GM18519 (cell line): ENCODE measurements at regions not wholly inside any gene's neighbourhood (a gene's known extent, or its start where the extent isn't known, plus 50 kb on each side); places are given as distances from the start of the nearest gene placed in this dataset.
"Not testable (repeated sequence)": the region's sequence is repeated elsewhere in the genome, so short reads cannot be mapped to it uniquely, and the experiment has no call there.

Experiments used
- ATAC-seq: cut with Tn5 transposase; IDR thresholded peaks from one replicate; pipeline ENCODE4 v1.9.1; 2021; ENCODE audit warnings: mild to moderate bottlenecking, moderate library complexity; ENCODE audit not compliant: unreplicated experiment, low FRiP score

DNA sequence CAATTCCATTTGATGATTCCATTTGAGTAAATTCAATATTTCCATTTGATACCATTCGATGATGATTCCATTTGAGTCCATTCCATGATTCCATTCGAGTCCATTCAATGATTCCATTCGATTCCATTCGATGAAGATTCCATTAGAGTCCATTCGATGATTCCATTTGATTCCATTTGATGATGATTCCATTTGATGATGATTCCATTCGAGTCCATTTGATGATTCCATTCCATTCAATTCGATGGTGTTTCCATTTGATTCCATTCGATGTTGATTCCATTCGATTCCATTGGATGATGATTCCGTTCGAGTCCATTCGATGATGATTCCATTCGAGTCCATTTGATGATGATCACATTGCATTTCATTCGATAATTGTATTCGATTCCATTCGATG, 1095.2 kb downstream of the RPIA start:
- ATAC-seq, result not testable (repeated sequence)

DNA sequence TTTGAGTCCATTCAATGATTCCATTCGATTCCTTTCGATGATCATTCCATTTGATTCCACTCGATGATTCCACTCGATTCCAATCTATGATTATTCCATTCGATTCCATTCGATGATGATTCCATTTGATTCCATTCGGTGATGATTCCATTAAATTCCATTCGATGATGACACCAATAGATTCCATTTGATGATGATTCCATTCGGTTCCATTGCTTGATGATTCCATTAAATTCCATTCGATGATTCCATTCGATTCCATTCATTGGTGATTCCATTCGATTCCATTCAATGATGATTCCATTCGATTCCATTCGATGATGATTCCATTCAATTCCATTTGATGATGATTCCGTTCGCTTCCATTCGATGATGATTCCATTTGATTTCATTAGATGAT, 1104.1 kb downstream of the RPIA start:
- ATAC-seq, result not testable (repeated sequence)

DNA sequence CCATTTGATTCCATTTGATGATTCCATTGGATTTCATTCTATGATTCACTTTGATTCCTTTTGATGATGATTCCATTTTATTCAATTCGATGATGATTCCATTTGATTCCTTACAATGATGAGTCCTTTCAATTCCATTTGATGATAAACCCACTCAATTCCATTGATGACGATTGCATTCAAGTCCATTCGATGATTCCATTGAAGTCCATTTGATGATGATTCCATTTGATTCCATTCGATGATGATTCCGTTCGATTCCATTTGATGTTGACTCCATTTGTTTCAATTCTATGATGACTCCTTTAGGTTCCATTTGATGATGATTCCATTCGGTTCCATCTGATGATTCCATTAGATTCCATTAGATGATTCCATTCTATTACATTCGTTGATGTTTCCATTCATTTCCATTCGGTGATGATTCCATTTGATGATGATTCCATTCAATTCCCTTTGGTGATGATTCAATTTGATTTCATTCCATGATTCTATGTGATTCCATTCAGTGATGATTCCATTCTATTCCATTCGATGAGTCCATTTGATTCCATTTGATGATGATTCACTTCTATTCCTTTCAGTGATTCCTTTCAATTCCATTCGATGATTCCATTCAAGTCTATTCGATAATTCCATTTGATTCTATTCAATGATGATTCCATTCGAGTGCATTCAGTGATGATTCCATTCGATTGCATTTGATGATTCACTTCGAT, 1106.0 kb downstream of the RPIA start:
- no peak for ATAC-seq

DNA sequence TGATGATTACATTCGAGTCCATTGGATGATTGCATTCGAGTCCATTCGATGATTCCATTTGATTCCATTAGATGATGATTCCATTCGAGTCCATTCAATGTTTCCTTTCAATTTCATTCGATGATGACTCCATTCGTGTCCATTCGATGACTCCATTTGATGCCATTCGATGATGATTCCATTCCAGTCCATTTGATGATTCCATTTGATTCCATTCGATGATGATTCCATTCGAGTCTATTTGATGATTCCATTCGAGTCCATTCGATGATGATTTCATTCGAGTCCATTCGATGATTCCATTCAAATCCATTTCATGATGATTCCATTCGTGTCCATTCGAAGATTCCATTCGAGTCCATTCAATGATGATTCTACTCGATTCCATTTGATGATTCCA, 1109.7 kb downstream of the RPIA start:
- ATAC-seq, result not testable (repeated sequence)

DNA sequence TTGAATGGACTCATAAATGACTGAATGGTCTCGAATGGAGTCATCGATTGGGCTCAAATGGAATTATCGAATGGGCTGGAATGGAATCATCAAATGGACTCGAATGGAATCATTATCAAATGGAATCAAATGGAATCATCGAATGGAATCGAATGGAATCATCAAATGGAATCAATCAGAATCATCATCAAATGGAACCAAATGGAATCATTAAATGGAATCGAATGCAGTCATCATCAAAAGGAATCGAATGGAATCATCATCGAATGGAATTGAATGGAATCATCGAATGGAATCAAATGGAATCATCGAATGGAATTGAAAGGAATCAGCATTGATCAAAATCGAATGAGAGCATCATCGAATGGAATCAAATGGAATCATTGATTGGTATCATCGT, 1114.9 kb downstream of the RPIA start:
- not testable (repeated sequence) for ATAC-seq

DNA sequence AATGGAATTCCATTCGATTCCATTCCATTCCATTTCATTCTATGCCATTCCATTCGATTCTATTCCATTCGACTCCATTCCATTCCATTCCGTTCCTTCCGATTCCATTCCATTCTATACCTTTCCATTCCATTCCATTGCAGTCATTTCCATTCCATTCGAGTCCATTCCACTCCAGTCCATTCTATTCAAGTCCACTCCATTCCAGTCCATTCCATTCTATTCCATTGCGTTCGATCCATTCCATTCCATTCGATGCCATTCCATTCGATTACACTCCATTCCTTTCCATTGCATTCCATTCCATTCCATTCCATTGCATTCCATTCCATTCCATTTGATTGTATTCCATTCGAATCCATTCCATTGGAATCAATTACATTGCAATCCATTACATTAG, 1119.8 kb downstream of the RPIA start:
- ATAC-seq, result no peak

DNA sequence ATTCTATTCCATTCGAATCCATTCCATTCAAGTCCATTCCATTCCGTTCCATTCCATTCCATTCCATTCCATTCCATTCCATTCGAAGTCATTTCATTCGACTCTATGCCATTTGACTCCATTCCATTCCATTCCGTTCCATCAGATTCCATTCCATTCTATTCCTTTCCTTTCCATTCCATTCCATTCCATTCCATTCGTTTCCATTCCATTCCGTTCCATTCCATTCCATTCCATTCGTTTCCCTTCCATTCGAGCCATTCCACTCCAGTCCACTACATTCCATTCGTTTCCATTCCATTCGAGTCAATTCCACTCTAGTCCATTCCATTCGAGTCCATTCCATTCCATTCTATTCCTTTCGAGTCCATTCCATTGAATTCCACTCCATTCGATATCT, 1120.4 kb downstream of the RPIA start:
- ATAC-seq, result not testable (repeated sequence)

DNA sequence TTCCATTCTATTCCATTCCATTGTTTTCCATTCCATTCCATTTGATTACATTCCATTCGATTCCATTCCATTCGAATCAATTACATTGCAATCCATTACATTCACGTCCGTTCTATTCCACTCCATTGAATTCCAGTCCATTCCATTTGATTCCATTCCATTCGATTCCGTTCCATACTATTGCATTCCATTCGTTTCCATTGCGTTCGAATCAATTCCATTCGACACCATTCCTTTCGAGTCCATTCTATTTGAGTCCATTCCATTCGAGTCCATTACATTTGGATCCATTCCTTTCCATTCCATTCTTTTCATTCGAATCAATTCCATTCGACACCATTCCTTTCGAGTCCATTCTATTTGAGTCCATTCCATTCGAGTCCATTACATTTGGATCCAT, 1122.9 kb downstream of the RPIA start:
- not testable (repeated sequence) for ATAC-seq

DNA sequence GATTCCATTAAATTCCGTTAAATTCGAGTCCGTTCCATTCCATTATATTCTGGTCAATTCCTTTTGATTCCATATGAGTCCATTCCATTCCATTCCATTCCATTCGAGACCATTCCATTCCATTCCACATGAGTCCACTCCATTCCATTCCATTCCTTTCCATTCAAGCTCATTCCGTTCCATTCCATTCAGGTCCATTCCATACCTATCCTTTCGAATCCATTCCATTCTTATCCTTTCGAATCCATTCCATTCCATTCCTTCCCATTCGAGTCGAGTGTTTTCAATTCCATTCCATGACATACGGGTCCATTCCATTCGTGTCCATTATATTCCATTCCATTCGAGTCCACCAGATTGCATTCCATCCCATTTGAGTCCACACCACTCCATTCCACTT, 1127.4 kb downstream of the RPIA start:
- no peak for ATAC-seq

DNA sequence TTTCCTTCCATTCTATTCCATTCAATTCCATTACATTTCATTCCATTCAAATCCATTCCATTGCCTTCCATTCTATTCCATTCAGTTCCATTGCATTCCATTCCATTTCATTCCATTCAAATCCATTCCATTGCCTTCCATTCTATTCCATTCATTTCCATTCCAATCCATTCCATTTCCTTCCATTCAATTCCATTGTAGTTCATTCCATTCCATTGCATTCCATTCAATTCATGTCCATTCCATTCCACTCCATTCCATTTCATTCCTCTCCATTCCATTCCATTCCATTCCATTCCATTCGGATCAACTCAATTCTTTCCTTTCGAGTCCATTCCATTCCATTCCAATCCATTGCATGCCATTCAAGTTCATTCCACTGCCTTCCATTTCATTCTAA, 1128.3 kb downstream of the RPIA start:
- ATAC-seq, result no peak

DNA sequence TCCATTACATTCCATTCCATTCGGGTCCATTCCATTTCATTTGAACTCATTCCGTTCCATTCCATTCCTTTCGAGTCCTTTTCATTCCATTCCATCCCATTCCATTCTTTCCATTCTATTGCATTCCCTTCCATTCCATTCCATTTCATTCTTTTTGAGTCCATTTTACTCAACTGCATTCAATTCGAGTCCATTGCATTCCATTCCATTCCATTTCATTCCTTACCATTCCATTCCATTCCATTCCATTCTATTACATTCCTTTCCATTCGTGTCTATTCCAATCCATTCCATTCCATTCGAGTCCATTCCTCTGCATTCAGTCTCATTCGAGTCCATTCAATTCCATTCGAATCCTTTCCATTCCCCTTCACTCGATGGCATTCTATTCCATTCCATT, 1128.8 kb downstream of the RPIA start:
- no peak for ATAC-seq

DNA sequence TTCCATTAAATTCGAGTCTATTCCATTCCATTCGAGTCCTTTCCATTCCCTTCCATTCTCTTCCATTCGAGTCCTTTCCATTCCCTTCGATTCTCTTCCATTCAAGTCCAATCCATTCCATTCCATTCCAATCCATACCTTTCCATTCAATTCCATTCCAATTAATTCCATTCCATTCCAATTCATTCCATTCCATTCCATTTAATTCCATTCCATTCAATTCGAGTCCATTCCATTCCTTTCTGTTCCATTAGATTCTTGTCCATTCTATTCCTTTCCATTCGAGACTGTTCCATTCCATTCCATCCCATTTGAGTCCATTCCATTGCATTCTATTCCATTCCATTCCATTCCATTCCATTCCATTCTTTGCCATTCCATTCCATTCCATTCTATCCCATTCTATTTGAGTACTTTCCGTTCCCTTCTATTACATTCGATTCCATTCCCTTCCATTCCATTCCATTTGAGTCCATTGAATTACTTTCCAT, 1130.0 kb downstream of the RPIA start:
- ATAC-seq, result no peak

DNA sequence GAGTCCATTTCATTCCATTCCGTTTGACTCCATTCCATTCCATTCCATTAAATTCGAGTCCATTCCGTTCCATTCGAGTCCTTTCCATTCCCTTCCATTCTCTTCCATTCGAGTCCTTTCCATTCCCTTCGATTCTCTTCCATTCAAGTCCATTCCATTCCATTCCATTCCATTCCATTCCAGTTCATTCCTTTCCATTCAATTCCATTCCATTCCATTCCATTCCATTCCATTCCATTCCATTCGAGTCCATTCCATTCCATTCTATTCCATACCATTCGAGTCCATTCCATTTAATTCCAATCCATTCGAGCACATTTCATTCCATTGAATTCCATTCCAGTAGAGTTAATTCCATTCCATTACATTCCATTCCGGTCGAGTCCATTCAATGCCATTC, 1130.9 kb downstream of the RPIA start:
- not testable (repeated sequence) for ATAC-seq

DNA sequence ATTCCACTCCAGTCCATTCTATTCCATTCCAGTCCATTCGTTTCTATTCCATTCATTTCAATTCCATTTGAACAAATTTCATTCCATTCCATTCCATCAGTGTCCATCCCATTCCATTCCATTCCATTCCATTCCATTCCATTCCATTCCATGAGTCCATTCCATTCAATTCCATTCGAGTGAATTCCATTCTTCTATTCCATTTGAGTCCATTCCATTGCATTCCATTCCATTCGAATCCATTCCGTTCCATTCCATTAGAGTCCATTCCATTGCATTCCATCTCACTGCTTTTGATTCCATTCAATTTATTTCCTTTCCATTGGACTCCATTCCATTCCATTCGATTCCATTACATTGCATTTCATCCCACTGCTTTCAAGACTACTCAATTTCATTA, 1132.1 kb downstream of the RPIA start:
- no peak for ATAC-seq

DNA sequence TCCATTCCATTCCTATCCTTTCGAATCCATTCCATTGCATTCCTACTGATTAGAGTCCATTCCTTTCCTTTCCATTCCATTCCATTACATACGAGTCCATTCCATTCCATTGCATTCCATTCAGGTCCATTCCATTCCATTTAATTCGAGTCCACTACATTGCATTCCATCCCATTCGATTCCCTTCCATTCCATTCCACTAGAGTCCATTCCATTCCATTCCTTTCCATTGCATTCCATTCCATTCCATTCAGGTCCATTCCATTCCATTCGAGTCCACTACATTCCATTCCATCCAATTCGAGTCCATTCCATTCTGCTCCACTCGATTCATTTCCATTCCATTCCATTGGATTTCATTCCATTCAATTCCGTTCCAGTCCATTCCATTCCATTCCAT, 1133.6 kb downstream of the RPIA start:
- ATAC-seq, result no peak

DNA sequence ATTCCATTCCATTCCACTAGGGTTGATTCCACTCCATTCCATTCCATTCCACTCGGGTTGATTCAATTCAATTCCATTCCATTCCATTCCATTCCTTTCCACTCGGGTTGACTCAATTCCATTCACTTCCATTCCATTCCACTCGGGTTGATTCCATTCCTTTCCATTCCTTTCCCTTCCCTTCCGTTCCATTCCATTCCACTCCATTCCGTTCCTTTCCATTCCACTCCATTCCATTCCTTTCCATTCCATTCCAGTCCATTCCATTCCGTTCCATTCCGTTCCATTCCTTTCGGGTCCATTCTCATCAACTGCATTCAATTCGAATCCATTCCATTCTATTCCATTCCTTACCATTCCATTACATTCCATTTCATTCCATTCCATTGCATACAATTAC, 1135.3 kb downstream of the RPIA start:
- not testable (repeated sequence) for ATAC-seq

DNA sequence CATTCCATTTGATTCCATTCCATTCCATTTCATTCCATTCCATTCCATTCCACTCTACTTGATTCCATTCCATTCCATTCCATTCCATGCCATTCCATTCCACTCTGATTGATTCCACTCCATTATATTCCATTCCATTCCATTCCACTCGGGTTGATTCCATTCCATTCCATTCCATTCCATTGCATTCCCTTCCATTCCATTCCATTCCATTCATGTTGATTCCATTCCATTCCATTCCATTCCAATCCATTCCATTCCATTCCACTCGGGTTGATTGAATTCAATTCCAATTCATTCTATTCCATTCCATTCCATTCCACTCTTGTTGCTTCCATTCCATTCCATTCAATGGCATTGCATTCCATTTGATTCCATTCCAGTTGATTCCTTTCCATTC, 1136.4 kb downstream of the RPIA start:
- ATAC-seq, result not testable (repeated sequence)

DNA sequence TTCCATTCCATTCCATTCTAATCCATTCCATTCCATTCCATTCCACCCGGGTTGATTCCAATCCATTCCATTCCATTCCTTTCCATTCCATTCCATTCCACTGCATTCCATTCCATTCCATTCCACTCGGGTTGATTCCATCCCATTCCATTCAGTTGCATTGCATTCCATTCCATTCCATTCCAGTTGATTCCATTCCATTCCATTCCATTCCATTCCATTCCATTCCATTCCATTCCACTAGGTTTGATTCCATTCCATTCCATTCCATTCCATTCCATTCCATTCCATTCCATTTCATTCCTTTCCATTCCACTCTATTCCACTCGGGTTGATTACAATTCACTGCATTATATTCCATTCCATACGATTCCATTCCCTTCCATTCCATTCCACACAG, 1136.9 kb downstream of the RPIA start:
- not testable (repeated sequence) for ATAC-seq

DNA sequence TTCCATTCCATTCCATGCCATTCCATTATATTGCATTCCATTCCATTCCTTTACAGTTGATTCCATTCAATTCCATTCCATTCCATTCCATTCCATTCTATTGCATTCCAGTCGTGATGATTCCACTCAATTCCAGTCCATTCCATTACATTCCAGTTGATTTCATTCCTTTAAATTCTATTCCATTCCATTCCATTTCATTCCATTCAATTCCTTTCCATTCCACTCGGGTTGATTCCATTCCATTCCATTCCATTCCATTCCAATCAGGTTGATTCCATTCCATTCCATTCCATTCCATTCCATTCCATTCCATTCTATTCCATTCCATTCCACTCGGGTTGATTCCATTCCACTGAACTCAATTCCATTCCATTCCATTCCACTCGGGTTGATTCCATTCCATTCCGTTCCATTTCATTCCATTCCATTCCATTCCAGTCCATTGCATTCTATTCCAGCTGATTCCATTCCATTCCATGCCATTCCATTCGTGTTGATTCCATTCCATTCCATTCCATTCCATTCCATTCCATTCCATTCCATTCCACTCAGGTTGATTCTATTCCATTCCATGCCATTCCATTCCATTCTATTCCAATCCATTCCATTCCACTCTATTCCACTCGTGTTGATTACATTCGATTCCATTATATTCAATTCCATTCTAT, 1137.6 kb downstream of the RPIA start:
- not testable (repeated sequence) for ATAC-seq

DNA sequence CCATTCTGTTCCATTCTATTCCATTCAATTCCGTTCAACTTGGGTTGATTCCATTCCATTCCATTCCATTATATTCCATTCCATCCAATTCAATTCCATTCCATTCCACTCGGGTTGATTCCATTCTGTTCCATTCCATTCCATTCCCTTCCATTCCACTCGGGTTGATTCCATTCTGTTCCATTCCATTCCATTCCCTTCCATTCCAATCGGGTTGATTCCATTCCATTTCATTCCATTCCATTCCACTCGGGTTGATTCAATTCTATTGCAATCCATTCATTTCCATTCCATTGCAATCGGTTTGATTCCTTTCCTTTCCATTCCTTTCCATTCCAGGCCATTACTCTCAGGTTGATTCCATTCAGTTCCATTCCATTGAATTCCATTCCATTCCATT, 1138.4 kb downstream of the RPIA start:
- no peak for ATAC-seq

DNA sequence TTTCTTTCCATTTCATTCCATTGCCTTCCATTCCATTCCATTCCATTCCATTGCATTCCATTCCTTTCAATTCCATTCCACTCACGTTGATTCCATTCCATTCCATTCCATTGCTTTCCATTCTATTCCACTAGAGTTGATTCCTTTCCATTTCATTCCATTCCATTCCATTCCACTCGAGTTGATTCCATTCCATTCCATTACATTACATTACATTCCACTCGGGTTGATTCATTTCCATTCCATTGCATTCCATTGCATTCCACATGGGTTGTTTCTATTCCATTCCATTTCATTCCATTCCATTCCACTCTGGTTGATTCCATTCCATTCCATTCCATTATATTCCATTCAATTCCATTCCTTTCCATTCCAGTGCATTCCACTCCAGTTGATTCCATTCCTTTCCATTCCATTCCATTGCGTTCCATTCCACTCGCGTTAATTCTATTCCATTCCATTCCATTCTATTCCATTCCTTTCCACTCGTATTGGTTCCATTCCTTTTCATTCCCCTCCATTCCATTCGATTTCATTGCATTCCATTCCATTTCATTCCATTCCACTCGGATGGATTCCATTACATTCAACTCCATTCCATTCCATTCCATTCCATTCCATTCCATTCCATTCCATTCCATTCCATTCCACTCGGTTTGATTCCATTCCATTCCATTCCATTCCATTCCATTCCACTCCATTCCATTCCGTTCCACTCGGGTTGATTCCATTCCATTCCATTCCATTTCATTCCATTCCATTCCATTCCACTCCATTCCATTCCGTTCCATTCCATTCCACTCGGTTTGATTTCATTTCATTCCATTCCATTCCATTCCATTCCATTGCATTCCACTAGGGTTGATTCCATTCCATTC, 1139.1 kb downstream of the RPIA start:
- ATAC-seq, result peak; percentile 38
